ENCODE measurements at regions not wholly inside any gene's neighbourhood (a gene's known extent, or its start where the extent isn't known, plus 50 kb on each side); places are given as distances from the start of the nearest gene placed in this dataset.

DNA sequence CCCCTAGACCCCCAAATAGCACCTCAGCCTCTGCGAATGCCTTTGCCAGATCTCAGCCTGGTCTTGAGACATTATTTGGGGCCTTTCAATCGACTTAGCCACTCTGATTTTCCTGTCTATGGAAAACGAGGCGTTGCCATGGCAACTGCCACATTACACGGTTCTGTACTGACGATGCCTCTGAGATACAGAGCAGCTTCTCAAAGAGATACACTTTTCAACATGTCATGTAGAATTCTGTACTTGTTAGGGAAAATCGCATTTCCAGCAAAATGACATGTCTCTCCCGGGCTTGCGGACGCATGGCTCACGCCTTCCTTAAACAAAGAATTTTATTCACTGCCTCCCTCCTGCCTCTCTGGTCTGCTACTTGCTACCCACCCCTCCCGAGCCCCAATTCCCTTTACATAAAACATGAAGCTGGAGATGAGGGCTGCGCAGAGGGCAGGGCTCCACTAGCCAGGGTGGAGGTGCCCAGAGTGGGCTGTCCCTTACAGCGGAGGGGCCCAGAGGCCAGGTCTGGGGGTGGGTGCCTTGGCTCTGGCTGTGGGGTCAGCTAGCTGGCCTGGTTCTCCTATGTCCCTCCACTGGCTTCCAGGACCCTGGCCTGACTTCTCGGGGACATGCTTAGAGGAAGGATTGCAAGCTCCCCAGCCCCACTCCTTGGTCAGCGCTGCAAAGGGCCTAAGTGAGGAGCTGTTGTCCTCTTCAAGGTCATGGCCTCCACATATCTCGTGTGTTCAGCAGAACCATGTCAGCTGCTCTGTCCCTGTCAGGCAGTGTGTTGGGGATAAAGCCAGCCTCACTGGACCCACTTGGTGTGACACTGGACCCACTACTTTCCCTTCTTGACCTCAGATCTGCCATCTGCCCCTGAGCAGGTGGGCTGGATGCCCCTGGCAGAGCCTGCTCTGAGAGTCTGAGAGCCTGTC, 342.5 kb downstream of the RPS24 start:
- DNase-seq, result no peak

DNA sequence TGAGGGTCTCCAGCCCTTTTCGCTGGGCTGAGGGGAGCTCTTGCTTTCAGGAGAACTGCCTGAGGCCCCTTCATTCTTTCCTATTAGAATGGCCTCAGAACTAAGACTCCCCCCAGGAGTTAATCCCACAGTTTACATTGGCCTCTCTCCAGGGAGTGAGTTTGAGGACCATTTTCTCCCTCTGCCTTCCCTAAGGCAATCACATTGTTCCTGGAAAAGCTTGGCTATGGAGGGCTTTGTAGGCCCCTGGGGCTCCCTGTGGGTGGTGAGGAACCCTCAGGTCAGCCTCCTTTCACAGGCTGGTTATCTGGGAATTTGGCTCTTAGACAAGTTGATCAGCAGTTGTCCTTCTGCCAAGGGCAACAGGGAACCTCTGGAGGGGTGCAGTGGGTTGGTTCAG, 343.7 kb downstream of the RPS24 start:
- no peak for DNase-seq

DNA sequence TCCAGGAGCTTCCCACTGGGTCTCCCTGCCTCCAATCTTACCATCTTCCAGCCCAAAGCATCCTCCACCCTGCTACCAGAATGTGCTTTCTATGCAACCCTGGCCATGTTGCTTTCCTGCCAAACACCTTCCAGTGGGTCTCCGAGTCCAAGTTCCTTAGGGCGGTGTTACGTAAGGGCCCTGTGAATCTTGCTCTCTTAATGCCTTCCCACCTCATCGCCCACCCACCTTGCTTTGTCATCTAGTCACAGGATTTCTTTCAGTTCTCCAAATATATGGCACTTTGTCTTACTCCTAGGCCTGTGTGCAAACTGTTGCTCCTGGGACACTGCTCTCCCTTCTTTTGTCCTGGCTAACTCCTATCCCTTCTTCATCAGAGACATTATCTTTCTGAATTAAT, 344.5 kb downstream of the RPS24 start:
- no peak for DNase-seq

DNA sequence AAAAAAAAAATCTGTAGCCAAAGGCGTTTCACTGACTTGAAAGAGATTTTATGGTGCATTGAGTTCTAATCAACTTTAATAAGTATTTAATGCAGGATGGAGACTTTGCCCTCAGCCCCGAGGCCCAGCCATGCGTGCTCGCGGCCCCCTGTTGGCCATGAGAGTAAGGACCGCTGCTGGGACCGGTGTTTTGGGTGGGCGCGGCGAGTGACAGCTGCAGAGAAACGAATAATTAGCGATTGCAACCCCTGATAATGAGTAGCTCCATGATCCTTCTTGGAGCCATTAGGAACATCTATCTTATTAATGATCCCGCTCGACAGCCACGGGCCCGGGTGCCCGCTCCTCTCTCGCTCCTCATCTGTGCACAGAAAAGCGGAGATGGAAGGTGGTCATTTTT, 347.4 kb downstream of the RPS24 start:
- DNase-seq, result no peak

DNA sequence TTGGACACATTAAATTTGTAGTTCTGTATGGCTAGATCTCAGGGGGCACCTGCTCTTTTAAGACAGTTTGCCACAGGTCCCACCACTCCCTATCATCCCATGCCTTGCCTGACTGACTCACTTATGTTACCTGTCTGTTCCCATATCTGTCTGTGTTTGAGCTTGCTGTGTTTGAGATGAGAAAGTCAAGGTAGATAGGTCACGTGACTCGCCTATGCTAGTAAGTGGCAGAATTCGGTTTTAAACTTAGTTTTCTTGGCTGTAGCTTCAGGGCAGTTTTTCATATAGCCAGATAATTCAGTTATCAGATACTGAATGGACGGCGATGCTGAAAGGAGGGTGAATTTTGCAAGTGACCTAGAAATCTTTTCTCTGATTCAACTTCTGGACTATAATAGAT, 348.4 kb downstream of the RPS24 start:
- DNase-seq, result no peak

DNA sequence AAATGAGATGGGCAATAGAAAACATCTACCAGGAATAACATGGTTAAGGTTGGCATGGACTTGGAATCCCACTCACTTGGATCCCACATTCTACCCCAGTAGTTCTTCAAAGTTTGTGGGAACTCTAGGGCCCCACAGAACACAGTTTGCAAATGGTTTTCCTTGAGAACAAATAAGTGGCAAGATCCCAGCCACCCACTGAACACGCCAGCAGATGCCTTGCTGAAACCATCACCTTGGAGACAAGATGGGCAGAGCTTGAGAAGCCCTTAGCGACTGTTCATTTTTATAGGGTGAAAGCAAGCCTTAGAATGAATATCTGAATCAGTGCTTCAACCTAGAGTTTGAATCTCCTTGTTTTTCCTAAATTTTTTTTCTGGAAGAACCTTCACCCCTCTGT, 349.1 kb downstream of the RPS24 start:
- no peak for DNase-seq

DNA sequence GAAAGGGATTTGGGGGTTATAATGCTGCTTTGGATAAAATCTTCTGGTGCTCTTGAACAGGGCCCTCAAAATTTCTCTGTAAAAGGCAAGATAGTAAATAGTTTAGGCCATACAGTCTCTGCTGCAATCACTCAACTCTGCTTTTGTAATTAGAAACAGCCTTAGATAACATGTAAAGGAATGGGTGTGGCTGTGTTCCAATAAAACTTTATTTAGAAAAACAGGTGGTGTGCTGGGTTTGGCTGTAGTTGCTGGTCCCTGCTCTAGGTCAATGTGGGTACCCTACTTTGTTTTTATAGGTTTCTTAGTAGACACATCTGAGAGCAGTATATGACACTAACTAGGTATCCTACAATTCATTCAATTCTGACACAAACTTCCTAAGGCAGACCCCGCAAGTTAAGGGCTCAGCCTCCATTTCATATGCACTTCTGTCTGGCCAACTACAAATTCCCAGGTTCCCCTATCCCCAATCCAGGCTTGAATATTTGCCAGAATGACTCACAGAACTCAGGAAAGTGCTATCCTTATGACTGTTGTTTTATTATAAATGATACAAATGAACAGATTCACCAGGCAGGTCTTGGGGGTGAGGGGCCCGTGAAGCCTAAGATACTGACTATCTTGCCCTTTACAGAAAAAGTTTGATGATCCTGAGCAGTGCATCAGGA, 349.9 kb downstream of the RPS24 start:
- no peak for DNase-seq

DNA sequence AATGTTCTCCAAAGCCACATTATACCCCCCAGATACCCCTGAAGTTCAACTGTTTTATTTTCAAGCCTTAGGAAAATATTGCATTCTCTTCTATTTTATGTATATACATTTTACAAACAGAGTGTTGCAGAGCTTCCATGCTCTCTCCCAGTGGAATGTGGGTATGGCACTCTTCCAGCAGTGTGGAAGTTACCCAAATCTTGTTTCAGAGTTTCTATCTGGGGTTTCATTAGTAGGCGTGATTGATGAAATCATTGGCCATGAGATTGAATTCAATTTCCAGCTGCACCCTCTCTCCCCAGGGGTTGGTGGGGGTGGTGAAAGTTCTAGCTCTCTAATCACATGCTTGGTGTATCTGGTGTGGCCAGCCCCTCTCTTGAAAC, 350.4 kb downstream of the RPS24 start:
- no peak for DNase-seq

DNA sequence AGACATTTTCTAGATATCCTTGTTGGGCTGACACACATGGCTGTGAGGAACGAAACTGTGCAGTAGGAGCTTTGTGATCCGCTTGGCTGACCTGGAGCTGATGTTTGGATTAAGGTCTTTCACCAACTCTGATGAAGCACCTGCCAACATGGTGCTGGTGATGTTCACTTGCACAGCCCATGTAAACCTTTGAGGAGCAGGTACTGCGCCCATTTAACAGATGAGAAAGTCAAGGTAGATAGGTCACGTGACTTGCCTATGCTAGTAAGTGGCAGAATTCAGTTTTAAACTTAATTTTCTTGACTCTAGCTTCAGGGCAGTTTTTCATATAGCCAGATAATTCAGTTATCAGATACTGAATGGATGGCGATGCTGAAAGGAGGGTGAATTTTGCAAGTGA, 351.9 kb downstream of the RPS24 start:
- no peak for DNase-seq

DNA sequence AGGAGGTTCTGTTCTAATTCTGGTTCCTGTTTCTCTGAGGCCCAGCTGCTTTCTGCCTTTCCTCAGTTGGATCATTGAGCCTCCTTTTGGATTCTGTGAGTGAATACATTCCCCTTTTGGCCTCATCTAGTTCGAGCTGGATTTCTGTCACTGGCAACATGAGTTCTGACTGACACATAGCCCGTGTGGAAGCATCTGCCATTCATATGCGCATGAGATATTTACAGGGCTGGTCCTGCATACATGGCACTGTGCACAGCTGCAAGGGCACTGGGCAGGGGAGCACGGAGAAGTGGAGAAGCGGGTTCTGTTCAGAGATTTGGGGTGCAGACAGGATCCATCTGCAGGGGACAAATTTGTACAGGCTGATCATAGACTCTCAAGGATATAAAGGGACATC, 352.8 kb downstream of the RPS24 start:
- no peak for DNase-seq

DNA sequence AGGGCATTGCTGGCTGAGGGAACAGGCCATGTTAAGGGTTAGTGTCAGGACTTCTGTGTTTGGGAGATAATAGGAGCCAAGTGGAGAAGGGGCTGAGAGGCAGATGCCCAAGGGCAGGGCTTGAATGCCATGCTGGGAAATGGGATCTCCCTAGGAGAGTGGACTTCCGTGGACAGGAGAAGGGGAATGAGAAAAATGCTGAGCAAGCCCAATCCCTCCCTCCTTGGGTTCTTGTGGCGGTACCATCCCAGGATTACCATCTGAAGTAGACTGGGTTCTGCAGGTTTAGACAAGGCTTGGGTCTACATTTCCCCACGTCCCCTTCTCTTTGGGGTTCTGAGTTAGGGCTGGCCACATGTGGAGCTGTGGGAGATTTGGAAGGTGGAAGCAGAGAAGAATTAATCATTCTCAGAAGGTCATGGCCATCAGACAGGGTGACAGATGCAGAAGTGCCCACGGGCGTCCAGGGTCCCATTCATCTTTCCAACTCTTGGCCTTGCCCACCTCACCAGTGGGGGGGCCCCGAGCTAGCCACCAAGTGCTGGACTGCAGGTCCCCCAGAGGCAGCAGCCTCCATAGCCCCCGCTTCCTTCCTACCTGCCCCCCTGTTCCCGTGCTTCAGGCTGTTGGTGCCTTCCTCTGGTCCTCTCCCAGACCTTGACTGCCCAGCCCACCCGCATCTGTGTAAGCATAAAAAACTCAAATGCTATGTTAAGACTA, 354.8 kb downstream of the RPS24 start:
- DNase-seq, result no peak

DNA sequence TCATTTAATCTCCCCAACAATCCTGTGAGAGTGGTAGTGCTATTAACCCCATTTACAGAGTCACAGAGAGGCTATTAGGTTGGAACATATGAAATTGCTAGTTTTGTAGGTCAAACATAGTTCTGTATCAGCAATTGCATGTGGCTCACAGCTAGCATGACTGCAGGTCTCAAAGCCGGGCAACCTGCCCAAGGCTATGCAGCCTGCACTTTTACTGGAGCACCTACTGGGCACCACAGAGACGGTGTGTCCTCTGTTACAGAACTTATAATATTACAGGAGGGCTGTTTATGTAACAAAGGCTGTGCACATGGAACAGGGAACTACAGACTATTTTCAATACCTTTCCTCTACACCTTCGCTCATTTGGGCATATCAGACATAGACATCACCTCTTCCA, 355.8 kb downstream of the RPS24 start:
- DNase-seq, result no peak

DNA sequence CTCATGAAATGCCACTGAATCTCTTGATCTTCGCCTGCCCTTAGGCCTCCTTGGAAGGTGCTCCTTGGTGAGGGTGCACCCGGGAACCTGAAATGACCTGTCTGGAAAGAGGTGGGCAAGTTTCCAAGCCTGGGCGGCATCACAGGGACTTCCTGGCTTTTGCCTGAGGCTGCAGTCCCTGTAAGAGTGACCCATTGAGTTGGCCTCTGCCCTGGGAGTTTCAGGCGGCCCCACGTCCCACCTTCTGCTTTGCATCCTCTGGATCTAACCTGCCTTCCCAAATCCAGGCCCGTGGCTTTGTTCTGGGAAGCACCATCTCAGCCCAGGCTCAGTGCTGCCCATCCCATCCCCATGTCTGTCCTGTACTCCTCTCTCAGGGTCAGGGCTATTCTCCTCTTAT, 356.4 kb downstream of the RPS24 start:
- DNase-seq, result no peak

DNA sequence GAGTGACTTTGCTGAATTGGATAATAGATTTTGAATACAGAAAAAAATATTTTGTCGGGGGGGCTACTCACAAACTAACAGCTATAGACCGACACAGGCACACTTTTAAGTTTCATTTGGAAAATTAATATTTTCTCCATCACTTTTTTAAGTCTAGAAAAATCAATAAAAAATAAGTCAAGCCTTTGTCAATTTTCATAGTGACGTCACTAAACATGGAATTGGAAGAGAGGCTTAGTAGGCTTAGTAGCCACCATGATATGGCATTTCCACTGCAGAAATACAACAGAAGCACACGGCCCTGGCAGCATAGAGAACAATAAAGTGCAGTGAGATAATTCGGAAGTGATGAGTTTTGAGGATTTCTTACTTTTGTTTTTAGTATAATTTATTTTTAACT, 357.2 kb downstream of the RPS24 start:
- no peak for DNase-seq

DNA sequence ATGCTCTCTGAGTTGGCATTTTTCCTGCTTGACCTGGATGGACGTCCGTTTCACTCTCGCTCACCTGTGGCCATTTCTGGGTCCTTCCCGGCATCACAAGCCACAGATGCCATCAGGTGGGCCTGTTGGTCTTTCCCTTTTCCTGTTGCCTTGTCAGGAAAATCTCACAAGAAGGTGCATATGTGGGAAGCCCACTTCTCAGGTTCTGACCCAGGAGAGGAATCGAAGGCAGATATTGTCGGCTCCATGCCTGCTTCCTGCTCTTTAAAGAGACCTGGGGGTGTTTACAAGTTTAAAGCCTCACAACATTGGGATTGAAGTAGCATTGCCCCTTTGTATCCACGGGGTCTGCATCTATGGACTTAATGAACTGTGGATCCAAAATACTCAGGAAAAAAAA, 357.9 kb downstream of the RPS24 start:
- no peak for DNase-seq

DNA sequence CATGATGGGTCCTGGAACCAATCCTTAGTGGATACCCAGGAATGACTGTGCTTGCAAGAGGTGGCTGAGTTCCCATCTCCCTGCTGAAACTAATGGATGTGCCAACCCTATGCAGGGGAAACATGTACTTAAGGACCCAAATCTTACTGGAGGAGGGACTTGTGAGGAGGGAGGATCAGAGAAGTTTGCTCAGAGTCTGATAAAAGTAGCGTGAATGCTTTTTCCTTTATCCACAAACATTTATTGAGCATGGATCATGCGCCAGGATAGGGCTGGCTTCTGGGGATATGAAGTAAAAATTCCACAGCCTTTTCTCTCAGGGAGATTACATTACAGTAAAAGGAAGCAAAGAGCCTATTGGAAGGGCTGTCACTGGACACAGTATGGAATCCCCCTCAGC, 358.5 kb downstream of the RPS24 start:
- no peak for DNase-seq

DNA sequence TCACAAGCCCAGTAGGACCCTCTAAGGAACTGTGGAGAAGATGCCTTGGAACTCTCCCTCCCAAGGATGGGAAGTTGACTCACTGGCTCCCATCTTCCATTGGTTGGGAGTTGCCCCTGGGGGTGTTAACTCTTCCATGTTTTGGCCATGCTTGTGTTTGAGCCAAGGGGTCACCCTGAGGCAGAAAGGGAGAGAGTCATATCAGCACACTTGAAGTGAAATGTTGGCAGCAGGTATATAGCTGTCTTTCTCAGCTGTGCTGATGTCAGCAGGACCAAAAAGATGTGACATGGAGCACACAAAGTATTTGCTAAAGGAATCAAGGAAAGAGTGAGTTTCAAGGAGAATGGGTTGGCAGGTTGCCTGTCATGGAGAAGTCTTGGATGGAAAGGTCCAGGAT, 359.4 kb downstream of the RPS24 start:
- no peak for DNase-seq

DNA sequence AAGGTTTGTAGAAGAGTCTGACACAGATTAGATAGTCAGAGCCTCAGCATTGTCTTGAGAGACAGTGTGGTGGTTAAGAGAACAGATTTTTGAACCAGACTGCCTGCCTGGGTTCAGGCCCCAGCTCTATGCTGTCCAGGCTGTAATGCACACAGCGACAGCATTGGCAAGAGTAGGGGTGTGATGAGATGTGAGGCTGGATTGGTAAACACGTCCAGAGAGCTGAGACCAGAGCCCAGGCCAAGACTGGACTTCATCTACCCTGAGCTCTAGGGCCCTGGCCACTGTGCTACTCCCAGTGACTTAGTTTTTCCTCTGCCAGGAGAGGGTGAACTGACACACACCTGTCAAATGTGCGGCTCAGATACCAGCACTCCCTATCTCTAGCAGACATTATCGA, 360.4 kb downstream of the RPS24 start:
- DNase-seq, result no peak

DNA sequence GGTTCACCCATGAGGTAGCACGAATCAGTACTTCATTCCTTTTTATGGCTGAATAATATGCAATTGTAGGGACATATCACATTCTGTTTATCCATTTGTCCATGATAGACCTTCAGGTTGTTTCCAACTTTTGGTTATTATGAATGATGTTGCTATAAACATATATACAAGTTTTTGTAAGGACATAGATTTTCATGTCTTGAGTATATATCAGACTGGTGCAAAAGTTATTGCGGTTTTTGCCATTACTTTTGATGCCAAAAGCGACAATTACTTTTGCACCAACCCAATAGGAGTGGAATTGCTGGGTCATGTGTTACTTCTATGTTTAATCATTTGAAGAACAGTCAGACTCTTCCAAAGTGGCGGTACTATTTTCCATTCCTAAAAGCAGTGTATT, 361.5 kb downstream of the RPS24 start:
- DNase-seq, result no peak

DNA sequence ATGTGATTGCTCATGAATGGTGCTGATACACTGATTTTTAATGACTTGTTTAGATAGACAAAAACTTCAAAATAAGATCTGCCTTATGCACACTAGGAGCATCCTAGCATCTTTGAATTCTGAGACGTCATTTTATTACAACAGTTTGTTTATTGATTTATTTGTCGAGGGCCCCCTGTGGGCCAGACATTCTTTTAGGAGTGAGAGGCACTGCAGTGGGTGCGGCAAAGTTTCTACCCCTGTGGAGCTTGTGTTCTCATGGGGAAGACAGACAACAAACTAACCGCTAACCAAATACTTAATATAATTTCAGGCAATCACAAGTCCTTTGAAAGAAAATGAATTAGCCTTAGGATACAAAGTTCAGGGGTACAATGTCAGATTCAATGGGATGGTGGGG, 363.1 kb downstream of the RPS24 start:
- DNase-seq, result no peak

DNA sequence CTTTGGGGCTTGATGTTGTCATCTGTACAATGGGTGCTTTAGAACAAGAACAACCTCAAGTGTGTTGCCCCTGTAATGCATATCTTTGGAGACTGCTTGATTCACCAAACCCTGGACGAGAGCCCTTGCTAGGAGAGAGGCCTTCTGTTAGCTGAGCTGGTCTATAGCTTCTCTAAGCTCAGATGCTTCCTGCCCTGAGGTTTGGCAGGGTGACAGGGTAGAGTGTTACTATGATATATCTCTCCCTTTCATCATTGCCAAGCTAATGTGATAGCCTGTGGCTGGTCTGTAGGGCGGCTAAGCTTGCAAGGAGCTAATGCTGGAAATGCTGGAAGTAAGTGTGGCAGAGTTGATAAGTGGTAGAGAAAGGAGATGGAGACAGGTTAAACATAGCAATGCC, 364.1 kb downstream of the RPS24 start:
- DNase-seq, result no peak

DNA sequence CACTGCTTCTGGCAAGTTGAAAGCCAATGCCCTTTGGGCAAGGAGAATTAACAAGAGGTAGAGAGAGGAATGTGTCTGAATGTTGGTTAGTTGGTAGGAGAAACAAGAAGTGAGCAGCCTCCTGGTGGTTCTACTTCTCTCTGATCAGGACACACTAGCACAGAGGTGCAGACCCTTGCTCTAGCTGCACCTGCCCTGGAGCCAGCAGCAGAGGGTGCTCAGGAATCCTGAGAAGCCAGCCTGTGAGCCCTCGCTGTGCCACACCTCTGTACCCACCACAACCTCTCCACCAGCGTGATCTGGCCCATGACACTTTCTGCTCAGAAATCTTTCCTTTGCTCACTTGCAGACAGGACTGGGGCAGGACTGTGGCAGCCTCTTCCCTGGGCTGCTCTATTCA, 364.7 kb downstream of the RPS24 start:
- DNase-seq, result no peak

DNA sequence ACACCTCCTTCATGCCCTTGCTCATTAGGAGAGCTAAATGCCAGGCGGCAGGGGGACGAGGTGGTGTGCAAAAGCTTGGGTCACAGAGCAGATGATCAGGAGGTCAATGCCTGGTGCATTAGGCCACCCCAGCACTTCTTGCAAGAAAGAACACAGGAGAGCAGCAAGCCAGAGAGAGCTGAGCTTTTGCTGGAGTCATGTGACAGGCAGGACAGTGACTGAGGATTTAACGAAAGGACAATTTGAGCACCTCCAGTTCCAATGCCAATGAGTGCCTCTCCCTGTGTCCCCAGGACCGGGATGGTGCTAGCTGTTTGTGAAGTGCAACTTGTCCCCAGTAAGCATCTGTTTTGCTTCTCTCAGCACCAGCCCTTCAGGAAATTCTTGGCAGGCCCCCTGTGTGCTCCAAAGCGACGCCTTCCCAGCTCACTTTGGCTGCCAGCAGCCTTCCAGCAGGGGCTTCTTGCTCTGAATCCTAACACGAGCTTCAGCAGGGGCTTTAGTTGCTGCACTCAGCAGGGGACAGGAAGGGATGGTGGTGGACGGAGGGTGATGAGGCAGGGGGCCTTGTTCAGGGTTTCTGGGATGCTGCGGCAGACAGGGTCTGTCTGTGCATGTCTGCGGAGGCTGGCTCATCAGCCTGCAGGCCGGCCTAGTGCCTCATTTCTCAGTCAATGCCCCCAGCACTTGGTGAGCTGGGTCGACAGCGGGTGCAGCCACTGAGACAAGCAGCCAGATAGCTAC, 368.1 kb downstream of the RPS24 start:
- DNase-seq, result no peak
